Hepatocyte (in vitro differentiated cells): ENCODE measurements at regions not wholly inside any gene's neighbourhood (a gene's known extent, or its start where the extent isn't known, plus 50 kb on each side); places are given as distances from the start of the nearest gene placed in this dataset.

ENCODE experiments used
- CTCF ChIP-seq: fragments of 200-600 bp; sonication (generic); IDR thresholded peaks from 2 replicates; pipeline ENCODE4 v1.5.1; 2016; ENCODE audit warnings: antibody characterized with exemption, mild to moderate bottlenecking; ENCODE audit not compliant: poor library complexity
- EZH2 ChIP-seq: fragments of 200-600 bp; sonication (generic); IDR thresholded peaks from 2 replicates; pipeline ENCODE4 v1.6.1; 2016; ENCODE audit warnings: antibody characterized with exemption, mild to moderate bottlenecking, borderline replicate concordance
- EZH2phosphoT487 ChIP-seq: fragments of 200-600 bp; sonication (generic); IDR thresholded peaks from one replicate; pipeline ENCODE4 v1.6.1; 2018; ENCODE audit warnings: antibody characterized with exemption, mild to moderate bottlenecking, low read depth, moderate library complexity; ENCODE audit not compliant: unreplicated experiment, severe bottlenecking

GRCh38 chr16:47787696-47788095 is 326.6 kb downstream of the PHKB start:
- no peak for TF ChIP-seq EZH2
- TF ChIP-seq CTCF: no peak
- no peak for TF ChIP-seq EZH2phosphoT487
